GM19452 (cell line): ENCODE measurements at regions not wholly inside any gene's neighbourhood (a gene's known extent, or its start where the extent isn't known, plus 50 kb on each side); places are given as distances from the start of the nearest gene placed in this dataset.

Source experiments
- ATAC-seq: cut with Tn5 transposase; IDR thresholded peaks from one replicate; pipeline ENCODE4 v1.9.1; 2021; ENCODE audit not compliant: unreplicated experiment

GRCh38 chr4:53818104-53818503 is 226.8 kb upstream of the LNX1 start:
- no peak for ATAC-seq

GRCh38 chr4:53816561-53816960 is 225.3 kb upstream of the LNX1 start:
- ATAC-seq = no peak

- no peak for ATAC-seq
These were observed 224.0 kb upstream of the LNX1 start for GRCh38 chr4:53815281-53815680.

GRCh38 chr4:53813998-53814397 is 222.7 kb upstream of the LNX1 start:
- ATAC-seq = no peak

GRCh38 chr4:53810643-53811042 is 219.4 kb upstream of the LNX1 start:
- no peak for ATAC-seq

GRCh38 chr4:53809816-53810215 is 218.5 kb upstream of the LNX1 start:
- no peak for ATAC-seq

GRCh38 chr4:53805291-53805690 is 214.0 kb upstream of the LNX1 start:
- no peak for ATAC-seq

GRCh38 chr4:53804719-53805118 is 213.4 kb upstream of the LNX1 start:
- ATAC-seq = no peak

GRCh38 chr4:53802500-53802899 is 211.2 kb upstream of the LNX1 start:
- ATAC-seq = no peak

GRCh38 chr4:53801373-53801772 is 210.1 kb upstream of the LNX1 start:
- ATAC-seq = no peak

GRCh38 chr4:53800741-53801140 is 209.5 kb upstream of the LNX1 start:
- ATAC-seq = no peak

GRCh38 chr4:53793096-53793495 is 201.8 kb upstream of the LNX1 start:
- no peak for ATAC-seq

- ATAC-seq = no peak
These were observed 199.0 kb upstream of the LNX1 start for GRCh38 chr4:53790286-53790685.

- ATAC-seq = no peak
These were observed 197.3 kb upstream of the LNX1 start for GRCh38 chr4:53788621-53789020.

GRCh38 chr4:53788011-53788410 is 196.7 kb upstream of the LNX1 start:
- no peak for ATAC-seq

- ATAC-seq = no peak
These were observed 195.3 kb upstream of the LNX1 start for GRCh38 chr4:53786632-53787031.

- ATAC-seq = no peak
These were observed 194.7 kb upstream of the LNX1 start for GRCh38 chr4:53785996-53786395.

GRCh38 chr4:53784112-53784511 is 192.8 kb upstream of the LNX1 start:
- ATAC-seq = no peak

GRCh38 chr4:53783208-53783859 is 192.0 kb upstream of the LNX1 start:
- ATAC-seq = no peak

GRCh38 chr4:53782458-53782845 is 191.2 kb upstream of the LNX1 start:
- ATAC-seq = no peak

- ATAC-seq = no peak
These were observed 190.6 kb upstream of the LNX1 start for GRCh38 chr4:53781629-53782457.

GRCh38 chr4:53780736-53781400 is 189.6 kb upstream of the LNX1 start:
- no peak for ATAC-seq
